Fibroblast of peridontal ligament (primary cell): ENCODE measurements at regions not wholly inside any gene's neighbourhood (a gene's known extent, or its start where the extent isn't known, plus 50 kb on each side); places are given as distances from the start of the nearest gene placed in this dataset.
"Not testable (repeated sequence)": the region's sequence is repeated elsewhere in the genome, so short reads cannot be mapped to it uniquely, and the experiment has no call there.

Source experiments
- DNase-seq: peaks from one replicate; pipeline ENCODE4 v3.0.0-alpha.2; 2010; ENCODE audit errors: extremely low read depth

- DNase-seq: not testable (repeated sequence)
Observed at GRCh38 chr1:95297906-95298305, 63.9 kb downstream of the RWDD3 start.

GRCh38 chr1:95301091-95301490 lies 67.1 kb downstream of the RWDD3 start:
- DNase-seq: no peak

GRCh38 chr1:95301614-95302013 lies 67.6 kb downstream of the RWDD3 start:
- no peak for DNase-seq

DNA sequence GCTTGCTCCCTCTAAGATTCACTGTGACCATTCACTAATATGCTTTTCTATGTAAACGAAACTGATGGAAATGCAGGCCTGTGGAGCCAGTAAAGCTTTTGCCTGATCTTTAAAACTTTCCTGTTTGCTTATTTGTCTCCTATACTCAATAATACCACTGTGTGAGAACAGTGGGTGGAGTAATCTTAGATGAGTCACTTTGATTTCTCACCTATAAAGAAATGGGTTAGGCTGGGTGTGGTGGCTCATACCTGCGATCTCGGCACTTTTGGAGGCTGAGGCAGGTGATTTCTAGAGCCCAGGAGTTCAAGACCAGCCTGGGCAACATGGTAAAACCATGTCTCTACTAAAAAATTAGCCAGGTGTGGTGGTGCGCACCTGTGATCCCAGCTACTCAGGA lies 70.8 kb downstream of the RWDD3 start:
- no peak for DNase-seq

DNA sequence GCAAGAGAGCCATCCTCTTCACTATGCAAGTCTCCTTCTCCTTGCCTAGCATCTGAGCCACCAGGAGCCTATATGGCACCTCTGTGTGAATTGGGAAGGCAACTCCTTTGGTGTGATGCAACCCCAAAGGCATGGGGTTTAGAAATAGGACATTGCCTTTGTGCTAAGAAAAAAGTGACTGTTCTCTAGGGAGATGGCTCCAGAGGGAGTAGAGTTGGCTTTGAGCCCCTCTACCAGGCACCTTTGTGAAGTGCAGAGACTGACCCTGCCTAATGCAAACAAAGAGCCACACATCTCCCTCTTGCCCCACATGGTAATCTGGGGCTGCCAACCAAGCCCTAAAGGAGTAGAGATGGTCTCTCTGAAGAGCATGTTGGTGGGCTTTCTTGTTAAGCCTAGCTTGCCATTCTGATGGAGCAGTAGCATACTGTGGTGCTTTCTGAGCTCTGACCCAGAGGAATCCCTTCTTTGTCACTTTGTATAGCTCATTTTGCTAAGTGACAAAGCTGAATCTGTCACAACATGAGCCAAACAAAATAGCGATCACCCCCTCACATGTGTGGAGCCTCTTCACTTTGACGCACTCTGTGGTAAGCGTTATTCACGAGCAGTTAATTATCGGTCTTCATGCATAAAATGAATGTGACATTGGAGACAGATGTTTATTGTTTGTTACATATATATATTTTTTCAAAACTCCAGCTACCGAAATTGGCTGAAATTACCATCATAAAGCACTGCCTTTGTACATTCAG lies 74.4 kb downstream of the RWDD3 start:
- DNase-seq: peak; percentile 4

GRCh38 chr1:95309031-95309471 lies 75.0 kb downstream of the RWDD3 start:
- peak; percentile 50 for DNase-seq

- DNase-seq: no peak
Observed at GRCh38 chr1:95311014-95311413, 77.0 kb downstream of the RWDD3 start.

DNA sequence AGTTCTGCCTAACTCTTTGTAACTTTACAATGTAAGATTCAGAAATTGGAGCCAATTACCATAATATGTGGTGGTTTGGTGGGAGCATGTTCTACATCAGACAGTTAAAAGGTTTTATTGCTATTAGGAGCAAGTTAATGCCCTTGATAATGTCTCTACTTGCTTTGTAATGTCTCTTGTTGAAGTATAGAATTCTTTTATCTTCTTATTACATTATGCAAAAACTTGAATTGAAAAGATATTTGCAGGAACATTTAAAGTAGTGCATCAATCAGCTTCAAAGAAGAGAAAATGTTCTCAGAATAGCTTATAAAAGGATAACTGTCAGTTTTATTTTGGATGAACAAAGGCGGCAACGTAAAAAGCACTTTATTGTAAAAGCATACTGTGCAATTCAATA lies 77.8 kb downstream of the RWDD3 start:
- DNase-seq: no peak

- no peak for DNase-seq
Observed at GRCh38 chr1:95312181-95312580, 78.2 kb downstream of the RWDD3 start.

DNA sequence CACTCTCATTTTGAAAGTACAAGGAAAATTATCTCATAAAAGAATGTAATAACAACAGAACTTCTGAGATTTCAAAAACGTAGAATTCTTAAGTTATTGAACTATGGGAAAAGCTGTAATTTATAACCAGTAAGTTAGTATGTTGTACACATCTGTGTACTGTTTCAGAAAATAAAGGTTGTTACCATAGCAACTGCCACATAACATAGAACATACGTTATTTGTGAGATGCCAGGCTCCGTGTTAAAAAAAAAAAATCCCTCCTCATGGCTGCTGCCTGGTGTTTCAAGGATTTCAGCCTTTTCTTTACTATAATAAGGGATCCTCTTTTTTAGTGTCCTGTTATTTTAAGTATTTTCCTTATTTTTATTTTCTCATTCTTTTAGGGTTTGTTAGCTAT lies 79.5 kb downstream of the RWDD3 start:
- DNase-seq: no peak

GRCh38 chr1:95321531-95321930 lies 87.5 kb downstream of the RWDD3 start:
- no peak for DNase-seq

DNA sequence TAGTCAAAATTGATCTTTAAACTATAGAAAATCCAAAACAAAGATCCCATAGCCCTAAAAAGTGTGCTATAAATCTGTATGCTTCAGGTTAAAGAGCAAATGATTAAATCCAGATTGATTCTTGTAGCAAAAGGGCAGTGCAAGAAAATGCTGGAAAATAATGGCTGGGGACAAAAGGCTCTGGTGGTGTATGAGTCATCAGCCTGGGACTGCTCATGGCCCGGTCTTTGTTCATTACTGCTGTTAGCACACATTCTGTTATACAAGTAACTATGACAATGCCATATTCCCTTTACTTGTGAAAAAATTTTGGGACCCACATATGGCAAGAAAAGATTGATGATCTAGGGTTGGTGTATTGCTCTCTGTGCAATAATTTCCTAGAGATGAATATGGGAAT lies 89.1 kb downstream of the RWDD3 start:
- no peak for DNase-seq

DNA sequence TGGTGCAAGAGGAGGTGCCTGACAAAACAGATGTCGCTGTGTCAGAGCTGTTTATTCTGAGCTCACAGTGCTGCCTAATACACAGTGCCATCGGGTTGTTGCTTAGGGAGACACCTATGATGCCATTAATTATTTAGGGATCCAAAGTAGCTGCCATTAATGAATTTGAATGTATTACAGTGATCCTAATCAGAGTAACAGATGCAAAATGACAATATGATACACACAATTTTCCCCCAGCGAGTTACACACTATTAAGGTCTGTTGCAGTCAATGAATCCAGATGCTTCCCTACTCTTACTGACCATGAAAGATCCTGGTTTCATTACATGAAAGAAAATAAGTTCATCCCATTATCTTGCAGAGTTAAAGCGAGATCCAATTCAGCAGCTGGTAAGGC lies 91.3 kb downstream of the RWDD3 start:
- no peak for DNase-seq

GRCh38 chr1:95326023-95326422 lies 92.0 kb downstream of the RWDD3 start:
- DNase-seq: no peak

GRCh38 chr1:95332754-95333153 lies 98.7 kb downstream of the RWDD3 start:
- no peak for DNase-seq

DNA sequence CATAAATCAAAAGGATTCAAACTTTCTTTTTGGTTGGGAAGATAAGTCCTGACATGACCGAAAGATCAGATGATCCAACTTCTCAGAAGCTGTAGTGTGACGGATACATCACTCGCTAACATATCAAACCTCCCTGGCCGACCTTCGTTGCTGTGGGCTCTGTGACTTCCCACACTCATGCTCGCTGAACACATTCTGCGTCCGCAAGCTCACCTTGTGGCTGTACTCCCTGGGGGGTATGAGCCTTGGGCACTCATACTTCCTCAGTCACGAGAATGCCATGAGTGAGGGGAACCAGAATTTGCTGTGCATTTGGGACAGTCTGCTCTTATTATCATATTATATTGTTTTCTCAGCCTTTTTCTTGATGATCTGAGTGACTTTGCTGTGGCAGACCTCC lies 105.4 kb downstream of the RWDD3 start:
- DNase-seq: no peak

- DNase-seq: no peak
Observed at GRCh38 chr1:95340061-95340460, 106.1 kb downstream of the RWDD3 start.

GRCh38 chr1:95352767-95353166 lies 118.8 kb downstream of the RWDD3 start:
- DNase-seq: no peak

GRCh38 chr1:95353194-95353593 lies 119.2 kb downstream of the RWDD3 start:
- no peak for DNase-seq

DNA sequence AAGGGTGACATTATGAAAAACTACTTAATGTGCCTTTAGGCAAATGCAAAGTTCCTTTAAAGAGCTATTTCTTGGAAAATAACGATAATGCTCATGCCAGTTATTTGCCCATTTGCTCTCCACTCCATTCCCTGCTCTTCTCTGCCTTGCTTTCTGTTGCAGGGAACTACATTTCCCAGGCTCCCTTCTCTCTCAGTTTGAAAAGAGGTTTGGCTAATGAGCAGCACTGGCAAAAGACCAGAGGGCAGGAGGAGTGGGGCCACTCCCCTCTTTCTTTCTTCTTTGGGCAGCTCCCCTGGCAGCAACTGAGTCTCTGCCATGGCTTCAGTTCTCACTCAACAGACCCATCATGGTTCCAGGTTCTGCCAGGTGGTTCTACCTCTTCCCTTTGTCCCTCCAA lies 130.5 kb downstream of the RWDD3 start:
- DNase-seq: no peak

DNA sequence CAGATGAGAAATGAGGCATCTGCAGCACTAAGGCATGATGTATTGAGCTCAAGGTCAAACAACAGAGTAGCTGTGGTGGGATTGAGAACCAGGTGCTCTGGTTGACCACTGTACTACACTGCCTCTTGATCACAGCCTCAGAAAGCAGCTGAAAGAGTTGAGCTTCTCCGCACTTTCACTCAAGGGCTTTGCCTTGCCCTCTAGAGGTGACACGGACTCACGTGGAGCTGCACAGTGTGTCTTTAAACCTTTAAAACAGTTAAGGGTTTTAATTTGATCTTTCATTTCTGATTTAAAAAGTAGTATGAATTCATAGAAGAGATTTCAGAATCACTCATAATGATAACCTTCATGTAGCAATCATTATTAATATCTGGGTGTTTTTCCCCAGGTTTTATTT lies 132.5 kb downstream of the RWDD3 start:
- no peak for DNase-seq

DNA sequence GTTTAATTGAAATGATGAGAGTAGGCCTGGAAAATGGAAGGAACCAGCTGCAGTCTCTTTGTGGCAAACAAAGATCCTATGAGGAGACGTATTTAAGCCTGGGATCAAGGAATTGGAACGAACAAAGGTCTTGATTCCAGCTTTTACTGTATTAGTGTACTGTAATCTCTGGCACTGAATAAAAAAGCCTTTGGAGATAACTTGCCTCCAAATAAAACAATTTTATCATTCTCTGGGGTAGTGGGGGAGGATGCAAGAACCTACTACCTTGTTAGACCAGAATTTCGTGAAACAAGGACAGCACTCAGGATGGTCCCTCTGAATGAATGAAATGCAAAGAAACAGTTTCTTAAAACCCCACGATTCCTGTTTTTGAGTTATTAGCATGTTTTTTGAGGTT lies 134.2 kb downstream of the RWDD3 start:
- DNase-seq: no peak

DNA sequence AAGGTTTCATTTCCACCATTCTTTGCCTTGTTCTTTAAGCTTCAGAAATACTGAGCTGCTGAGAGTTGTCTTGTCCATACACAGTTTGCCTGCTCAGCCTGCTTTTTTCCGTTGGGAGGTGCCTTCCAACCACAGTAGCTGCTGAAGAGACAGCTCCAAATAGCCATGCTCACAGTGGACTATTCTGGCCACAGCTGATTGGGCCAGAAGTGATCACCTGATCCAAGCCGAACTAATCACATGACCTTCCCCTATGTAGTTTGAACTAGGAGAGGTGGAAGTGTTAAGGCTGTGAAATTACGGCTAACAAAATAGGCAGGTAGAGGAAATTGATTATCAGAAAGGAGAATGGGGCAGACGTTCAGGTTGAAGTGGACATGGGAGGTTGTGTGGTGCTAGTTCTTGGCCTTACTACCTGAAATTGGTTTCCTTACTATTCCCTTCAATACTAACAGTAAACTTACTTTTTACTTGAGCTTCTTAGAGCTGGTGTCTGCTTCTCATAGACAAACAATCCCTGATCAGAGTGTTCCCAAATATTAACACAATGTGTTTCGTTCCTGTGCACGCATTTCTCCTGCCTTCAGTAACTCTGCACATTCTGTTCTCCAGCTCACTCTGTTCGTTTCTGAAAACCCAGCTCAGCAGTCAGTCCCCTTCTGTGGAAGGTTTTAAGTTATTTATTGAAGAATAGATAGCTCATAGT lies 136.1 kb downstream of the RWDD3 start:
- DNase-seq: no peak
